Retinal pigment epithelial cell (primary cell): ENCODE measurements at regions not wholly inside any gene's neighbourhood (a gene's known extent, or its start where the extent isn't known, plus 50 kb on each side); places are given as distances from the start of the nearest gene placed in this dataset.
"Not testable (repeated sequence)": the region's sequence is repeated elsewhere in the genome, so short reads cannot be mapped to it uniquely, and the experiment has no call there.

Experiments used
- DNase-seq: peaks from one replicate; pipeline ENCODE4 v3.0.0-alpha.2; 2010; ENCODE audit warnings: low read depth
- H3K4me3 ChIP-seq: 2 replicates; pipeline ENCODE4 v1.5.1; 2011; ENCODE audit warnings: mild to moderate bottlenecking, low read length, control low read depth, moderate library complexity
- TF ChIP-seq, protein P1 (sequence below): conservative IDR thresholded peaks from 2 replicates; pipeline ENCODE4 v1.5.1; 2011; ENCODE audit warnings: low read depth, low read length, control low read depth, inconsistent platforms

DNA sequence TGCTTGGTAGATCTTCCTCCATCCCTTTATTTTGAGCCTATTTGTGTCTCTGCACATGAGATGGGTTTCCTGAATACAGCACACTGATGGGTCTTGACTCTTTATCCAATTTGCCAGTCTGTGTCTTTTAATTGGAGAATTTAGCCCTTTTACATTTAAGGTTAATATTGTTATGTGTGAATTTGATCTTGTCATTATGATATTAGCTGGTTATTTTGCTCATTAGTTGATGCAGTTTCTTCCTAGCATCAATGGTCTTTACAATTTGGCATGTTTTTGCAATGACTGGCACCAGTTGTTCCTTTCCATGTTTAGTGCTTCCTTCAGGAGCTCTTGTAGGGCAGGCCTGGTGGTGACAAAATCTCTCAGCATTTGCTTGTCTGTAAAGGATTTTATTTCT is 72.4 kb downstream of the HNRNPD start:
- DNase-seq, H3K4me3 ChIP-seq: not testable (repeated sequence)

DNA sequence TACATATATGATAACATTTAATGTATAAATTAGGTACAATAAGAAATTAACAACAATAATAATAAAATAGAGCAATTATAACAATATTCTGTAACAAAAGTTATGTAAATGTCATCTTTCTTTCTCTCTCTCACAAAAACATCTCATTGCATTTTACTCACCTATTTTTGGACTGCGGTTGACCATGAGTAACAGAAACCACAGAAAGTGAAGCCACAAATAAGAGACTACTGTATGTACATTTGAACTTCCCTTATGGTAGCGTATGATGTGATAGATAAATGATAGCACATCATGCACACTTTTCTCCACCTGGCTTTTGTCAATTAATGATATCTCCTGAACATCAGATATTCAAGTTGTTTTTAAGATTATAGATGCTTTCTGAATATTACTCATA is 80.5 kb downstream of the HNRNPD start:
- no peak for DNase-seq
- H3K4me3 ChIP-seq: no peak overlapping the region
- TF ChIP-seq, protein P1, sequence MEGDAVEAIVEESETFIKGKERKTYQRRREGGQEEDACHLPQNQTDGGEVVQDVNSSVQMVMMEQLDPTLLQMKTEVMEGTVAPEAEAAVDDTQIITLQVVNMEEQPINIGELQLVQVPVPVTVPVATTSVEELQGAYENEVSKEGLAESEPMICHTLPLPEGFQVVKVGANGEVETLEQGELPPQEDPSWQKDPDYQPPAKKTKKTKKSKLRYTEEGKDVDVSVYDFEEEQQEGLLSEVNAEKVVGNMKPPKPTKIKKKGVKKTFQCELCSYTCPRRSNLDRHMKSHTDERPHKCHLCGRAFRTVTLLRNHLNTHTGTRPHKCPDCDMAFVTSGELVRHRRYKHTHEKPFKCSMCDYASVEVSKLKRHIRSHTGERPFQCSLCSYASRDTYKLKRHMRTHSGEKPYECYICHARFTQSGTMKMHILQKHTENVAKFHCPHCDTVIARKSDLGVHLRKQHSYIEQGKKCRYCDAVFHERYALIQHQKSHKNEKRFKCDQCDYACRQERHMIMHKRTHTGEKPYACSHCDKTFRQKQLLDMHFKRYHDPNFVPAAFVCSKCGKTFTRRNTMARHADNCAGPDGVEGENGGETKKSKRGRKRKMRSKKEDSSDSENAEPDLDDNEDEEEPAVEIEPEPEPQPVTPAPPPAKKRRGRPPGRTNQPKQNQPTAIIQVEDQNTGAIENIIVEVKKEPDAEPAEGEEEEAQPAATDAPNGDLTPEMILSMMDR: no peak

DNA sequence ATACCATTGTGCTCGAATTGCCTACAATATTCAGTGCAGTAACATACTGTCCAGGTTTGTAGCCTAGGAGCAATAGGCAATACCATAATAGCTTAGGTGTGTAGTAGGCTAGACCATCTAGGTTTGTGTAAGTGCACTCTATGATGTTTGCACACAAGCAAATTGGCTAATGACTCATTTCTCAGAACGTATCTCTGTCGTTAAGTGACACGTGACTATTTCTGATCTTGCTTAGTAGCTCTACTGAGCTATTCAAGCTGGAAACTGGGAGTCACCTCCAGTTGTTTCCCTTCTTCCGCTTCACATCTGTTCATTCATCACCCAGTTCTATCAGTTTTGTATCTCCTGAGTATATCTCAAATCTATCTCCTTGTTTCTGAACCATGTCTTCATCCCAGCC is 86.1 kb downstream of the HNRNPD start:
- DNase-seq: no peak
- H3K4me3 ChIP-seq: no peak overlapping the region
- TF ChIP-seq, protein P1: no peak

DNA sequence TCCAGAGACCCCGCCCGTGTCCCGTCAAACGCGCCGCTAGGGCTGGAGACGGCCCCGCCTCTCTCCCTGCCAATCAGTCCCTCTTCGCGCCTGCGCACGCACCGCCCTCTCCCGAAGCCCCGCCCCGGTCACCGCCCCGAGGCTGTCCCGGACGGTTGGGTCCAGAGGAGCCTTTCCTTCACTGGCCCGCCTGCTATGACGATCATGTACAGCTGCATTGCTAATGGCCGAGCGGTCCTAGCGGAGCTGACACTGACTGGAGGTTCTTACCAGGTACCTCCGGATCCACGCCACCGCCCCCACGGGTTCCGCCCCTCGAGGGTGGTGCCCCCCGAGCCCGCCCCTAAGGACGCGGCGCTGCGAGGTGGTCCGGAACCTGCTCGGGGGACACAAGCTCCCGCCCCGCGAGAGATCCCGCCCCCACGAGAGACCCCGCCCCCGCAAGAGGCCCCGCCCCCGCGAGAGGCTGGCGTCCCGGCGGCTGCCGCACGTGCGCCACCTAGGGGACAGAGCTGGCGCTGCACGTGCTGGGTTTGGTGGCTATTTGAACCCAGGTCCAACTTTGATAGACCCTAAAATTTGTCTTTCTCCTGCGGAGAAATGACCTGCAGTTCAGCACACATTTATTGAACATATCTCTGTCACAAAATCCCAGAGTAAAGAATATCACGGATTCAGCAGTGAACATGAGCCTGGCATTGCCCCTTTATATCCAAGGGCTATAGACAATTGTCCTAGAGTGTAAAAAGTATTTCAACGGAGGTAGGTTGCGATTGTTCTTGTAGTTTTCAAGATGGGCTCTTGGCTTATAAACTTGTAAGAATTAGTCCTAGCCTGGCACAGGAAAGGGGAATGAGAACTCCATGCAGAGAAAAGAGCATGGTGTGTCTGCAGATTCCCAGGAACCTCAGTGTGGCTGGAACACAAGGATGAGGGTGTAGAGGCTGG is 88.7 kb downstream of the HNRNPD start:
- TF ChIP-seq, protein P1: peak; percentile 88
- peak; percentile 99 for DNase-seq
- peak overlapping the region; percentile 49 for H3K4me3 ChIP-seq

DNA sequence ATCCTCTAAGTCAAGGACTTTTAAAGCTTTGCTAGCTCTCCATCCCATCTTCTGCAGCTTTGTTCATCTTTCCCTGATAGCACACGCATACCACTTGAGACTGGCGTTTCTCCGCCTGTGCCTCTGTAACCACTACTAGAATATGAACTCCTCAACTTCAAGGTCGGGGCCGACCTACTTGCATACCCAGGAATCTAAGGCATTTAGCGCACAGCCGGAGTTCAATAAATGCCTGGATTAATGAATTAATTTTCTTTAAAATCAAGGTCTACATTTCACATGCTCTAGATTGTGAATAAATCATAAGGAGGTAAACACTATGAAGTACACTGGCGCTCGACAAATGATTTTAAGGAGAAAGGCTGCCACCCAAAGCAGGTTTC is 89.3 kb downstream of the HNRNPD start:
- TF ChIP-seq, protein P1: no peak

DNA sequence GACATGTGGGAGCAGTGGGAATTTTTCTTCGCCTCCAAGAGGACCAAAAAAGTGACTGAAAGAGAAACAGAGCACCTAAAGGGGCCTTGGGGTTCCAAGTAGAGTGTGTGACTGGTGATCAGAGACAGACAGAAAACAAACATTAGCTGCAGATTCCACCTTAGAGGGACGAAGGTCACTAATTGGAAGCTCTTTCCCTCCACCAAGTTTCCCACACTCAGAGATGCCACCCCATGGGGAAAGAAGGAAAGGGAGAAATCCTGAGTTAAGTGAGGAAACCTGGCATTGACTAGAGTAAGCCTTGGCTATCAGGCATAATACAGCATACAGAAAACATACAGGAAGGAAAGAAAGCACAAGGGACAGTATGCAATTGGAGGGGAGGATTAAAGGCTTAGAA is 90.9 kb downstream of the HNRNPD start:
- DNase-seq: no peak
- TF ChIP-seq, protein P1: no peak
- no peak overlapping the region for H3K4me3 ChIP-seq

More for the DNA sequence above, 89.3 kb downstream of the HNRNPD start:
- H3K4me3 ChIP-seq: peak overlapping the region; percentile 49
- peak; percentile 11 for DNase-seq

DNA sequence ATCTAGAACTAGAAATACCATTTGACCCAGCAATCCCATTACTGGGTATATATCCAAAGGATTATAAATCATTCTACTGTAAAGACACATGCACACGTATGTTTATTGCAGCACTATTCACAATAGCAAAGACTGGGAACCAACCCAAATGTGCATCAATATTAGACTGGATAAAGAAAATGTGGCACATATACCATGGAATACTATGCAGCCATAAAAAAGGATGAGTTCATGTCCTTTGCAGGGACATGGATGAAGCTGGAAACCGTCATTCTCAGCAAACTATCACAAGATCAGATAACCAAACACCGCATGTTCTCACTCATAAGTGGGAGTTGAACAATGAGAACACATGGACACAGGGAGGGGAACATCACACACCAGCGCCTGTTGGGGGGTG is 94.2 kb downstream of the HNRNPD start:
- not testable (repeated sequence) for DNase-seq, H3K4me3 ChIP-seq

DNA sequence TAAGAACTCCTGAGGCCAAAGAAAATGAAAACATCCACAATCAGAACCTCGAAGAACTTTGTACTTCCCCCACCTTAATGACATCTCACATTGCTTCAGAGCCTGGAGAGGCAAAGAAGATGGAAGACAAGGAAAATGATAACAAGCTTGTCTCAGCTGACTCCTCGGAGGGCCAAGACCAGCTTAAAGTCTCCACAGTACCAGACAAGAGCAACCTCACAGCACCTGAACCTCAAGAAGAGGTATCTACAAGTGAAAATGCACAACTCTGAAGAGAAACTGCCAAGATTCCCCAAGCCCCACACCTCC is 97.5 kb downstream of the HNRNPD start:
- TF ChIP-seq, protein P1: no peak
- no peak for DNase-seq
- H3K4me3 ChIP-seq: no peak overlapping the region
